ENCODE measurements at regions not wholly inside any gene's neighbourhood (a gene's known extent, or its start where the extent isn't known, plus 50 kb on each side); places are given as distances from the start of the nearest gene placed in this dataset.

DNA sequence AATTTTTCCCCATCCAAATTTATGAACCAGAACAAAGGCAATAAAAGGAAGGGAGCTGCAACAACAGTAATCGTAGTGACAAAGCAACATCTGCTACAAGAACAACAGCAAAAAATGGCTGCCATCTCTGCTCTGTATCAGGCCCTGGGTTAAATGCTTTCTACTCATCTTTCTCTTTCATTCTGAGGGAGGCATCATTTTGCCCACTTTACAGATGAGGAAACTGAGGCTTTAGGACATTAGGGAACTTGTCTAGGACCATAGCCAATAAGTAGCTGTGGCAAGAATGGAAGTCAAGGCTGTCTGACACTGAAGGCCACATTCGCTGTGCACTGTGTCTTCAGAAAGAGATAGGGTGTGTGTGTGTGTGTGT is 192.4 kb upstream of the NUDT4 start:
- H3K9me3 ChIP-seq: no peaks in the 10 kb centered on the region
- intact Hi-C loops (cut with DNase I): no loop called here
- H3K4me3 ChIP-seq: no peak overlapping the region
- ATAC-seq (no peak), DNase-seq (no peak)
- H3K4me1 ChIP-seq: peaks cover 6 to 13% of the 10 kb centered on the region in 2 donors
- H3K36me3 ChIP-seq: no peaks in the 10 kb centered on the region
- peak overlapping the region in 1 of 2 donors; percentile 89 for H3K27ac ChIP-seq
- TF ChIP-seq, protein P1, sequence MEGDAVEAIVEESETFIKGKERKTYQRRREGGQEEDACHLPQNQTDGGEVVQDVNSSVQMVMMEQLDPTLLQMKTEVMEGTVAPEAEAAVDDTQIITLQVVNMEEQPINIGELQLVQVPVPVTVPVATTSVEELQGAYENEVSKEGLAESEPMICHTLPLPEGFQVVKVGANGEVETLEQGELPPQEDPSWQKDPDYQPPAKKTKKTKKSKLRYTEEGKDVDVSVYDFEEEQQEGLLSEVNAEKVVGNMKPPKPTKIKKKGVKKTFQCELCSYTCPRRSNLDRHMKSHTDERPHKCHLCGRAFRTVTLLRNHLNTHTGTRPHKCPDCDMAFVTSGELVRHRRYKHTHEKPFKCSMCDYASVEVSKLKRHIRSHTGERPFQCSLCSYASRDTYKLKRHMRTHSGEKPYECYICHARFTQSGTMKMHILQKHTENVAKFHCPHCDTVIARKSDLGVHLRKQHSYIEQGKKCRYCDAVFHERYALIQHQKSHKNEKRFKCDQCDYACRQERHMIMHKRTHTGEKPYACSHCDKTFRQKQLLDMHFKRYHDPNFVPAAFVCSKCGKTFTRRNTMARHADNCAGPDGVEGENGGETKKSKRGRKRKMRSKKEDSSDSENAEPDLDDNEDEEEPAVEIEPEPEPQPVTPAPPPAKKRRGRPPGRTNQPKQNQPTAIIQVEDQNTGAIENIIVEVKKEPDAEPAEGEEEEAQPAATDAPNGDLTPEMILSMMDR (IDR thresholded peaks at IDR 0.05): no peak
- H3K27me3 ChIP-seq: no peaks in the 10 kb centered on the region

DNA sequence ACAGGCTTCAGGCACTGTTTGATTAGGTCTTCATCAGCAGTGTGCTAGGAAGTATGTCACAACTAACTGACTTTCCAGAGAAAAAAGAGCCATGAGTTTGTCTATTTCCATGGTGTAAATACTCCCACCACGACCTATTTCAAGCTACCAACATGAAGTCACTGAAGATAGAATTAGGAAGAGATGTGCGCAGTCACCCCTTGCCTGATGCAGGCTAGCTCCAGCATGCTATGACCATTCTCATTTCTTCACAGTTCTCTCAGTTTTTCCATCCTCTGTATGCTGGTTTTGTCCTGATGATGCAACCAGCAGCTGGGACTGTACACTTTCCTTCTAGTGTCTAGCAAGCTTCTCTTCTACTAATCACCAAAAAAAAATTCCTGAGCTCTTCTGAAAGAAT is 191.6 kb upstream of the NUDT4 start:
- Histone ChIP-seq H3K4me3 (no peak overlapping the region), H3K9me3 (no peaks in the 10 kb centered on the region), H3K4me1 (peaks cover 6 to 13% of the 10 kb centered on the region in 2 donors), H3K27me3 (no peaks in the 10 kb centered on the region), H3K36me3 (no peaks in the 10 kb centered on the region), H3K27ac (no peak overlapping the region)
- peak; percentile 16 for ATAC-seq
- TF ChIP-seq, protein P1 (IDR thresholded peaks at IDR 0.05): no peak
- no peak for DNase-seq
- intact Hi-C loops (cut with DNase I): no loop called here

DNA sequence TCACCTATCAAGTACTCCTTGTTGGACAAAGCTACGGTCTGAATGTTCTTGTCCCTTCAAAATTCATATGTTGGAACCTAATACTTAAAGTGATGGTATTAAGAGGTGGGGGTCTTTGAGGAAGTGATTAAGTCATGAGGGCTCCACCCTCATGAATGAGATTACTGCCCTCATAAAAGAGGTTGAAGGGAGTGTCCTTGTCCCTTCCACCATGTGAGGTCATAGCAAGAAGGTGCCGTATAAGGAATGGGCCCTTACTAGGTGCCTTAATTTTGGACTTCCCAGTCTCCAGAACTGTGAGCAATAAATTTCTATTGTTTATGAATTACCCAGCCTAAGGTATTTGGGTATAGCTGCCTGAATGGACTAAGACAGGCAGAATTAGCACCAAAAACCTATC is 191.1 kb upstream of the NUDT4 start:
- no peaks in the 10 kb centered on the region for H3K27me3 ChIP-seq
- TF ChIP-seq, protein P1 (IDR thresholded peaks at IDR 0.05): no peak
- ATAC-seq: no peak

DNA sequence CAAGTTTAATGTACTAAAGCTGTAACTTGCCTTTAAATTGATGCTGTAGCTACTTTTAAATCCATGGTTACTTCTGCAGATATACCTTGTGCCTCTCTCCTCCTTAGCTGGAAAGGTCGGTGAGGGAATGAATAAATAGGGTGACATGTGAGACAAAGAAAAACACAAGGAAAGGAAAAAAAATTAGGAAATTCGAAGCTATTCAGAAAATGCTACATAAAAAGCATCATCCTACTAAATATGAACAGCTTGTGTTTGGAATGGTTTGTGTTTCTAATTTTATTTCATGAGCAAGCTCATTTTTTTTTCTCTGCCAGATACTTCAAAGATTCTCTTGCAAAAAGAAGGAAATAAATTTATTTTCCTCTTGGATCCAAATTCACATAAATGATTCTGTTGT is 186.3 kb upstream of the NUDT4 start:
- H3K9me3 ChIP-seq: peaks cover 0 to 7% of the 10 kb centered on the region in 2 donors
- no peaks in the 10 kb centered on the region for H3K36me3 ChIP-seq
- H3K4me3 ChIP-seq: no peak overlapping the region
- no peak overlapping the region for H3K27ac ChIP-seq
- no peaks in the 10 kb centered on the region for H3K27me3 ChIP-seq
- TF ChIP-seq, protein P1 (IDR thresholded peaks at IDR 0.05): no peak
- no peak for DNase-seq
- intact Hi-C loops (cut with DNase I): no loop called here
- ATAC-seq: no peak
- H3K4me1 ChIP-seq: no peaks in the 10 kb centered on the region

More for the DNA sequence above, 191.1 kb upstream of the NUDT4 start:
- Histone ChIP-seq H3K27ac (no peak overlapping the region), H3K36me3 (no peaks in the 10 kb centered on the region), H3K4me1 (peaks cover 6 to 13% of the 10 kb centered on the region in 2 donors), H3K9me3 (no peaks in the 10 kb centered on the region), H3K4me3 (no peak overlapping the region)
- no peak for DNase-seq
- intact Hi-C loops (cut with DNase I): no loop called here

DNA sequence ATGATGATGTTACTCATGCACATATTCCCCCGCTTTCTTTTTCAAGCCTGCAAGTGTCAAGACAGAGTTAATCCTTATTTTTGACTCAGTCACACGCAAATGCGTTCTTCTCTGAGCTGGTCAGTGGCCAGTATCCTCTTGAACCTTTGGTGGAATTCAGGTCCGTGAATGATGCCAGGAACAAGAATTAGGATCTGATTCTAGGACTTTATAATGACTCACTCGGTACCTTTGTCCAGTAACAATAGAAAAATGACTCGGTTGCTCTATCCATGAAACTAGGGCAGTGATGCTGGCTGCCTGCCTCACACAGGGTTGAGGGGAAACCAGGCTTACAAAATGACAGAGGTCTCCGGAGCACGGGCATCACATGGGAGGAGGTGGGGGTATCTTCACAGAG is 185.8 kb upstream of the NUDT4 start:
- H3K4me1 ChIP-seq: no peaks in the 10 kb centered on the region
- intact Hi-C loops (cut with DNase I): no loop called here
- no peak overlapping the region for H3K4me3 ChIP-seq
- no peaks in the 10 kb centered on the region for H3K27me3 ChIP-seq
- H3K36me3 ChIP-seq: no peaks in the 10 kb centered on the region
- ATAC-seq (no peak), DNase-seq (no peak)
- no peak overlapping the region for H3K27ac ChIP-seq
- TF ChIP-seq, protein P1 (IDR thresholded peaks at IDR 0.05): no peak
- H3K9me3 ChIP-seq: peaks cover 0 to 7% of the 10 kb centered on the region in 2 donors

Measured in left lung (tissue), 4 donors.